DND-41 (cell line): ENCODE measurements at regions not wholly inside any gene's neighbourhood (a gene's known extent, or its start where the extent isn't known, plus 50 kb on each side); places are given as distances from the start of the nearest gene placed in this dataset.

ENCODE experiments used
- EZH2 ChIP-seq: IDR thresholded peaks from 3 replicates; pipeline ENCODE4 v1.6.1; 2012; ENCODE audit warnings: borderline replicate concordance, low read depth, mild to moderate bottlenecking, moderate library complexity, low read length, inconsistent platforms; ENCODE audit not compliant: severe bottlenecking
- TF ChIP-seq, protein P1 (sequence below): IDR thresholded peaks from 2 replicates; pipeline ENCODE4 v1.5.1; 2012; ENCODE audit warnings: borderline replicate concordance, low read length, moderate library complexity, mild to moderate bottlenecking; ENCODE audit not compliant: poor library complexity, severe bottlenecking; ENCODE audit errors: extremely low read depth

DNA sequence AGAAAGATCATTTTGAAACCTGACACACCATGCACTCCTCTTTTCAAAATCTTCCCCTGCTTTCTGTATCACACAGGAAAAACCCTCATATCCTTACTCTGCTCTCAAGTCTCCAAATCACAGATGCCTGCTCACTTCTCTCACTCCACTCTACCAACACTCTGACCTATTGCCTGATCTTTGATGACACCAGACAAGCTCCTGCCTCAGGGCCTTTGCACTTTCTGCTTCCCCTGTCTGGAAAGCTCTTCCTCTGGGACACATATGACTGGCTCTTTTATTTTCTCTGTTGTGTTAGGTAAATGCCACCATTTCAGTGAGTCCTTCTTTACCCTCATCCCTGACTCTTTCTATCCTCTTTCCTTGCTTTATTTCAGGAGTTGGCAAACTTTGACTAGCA, 1300.7 kb upstream of the ZEB2 start:
- TF ChIP-seq, protein P1, sequence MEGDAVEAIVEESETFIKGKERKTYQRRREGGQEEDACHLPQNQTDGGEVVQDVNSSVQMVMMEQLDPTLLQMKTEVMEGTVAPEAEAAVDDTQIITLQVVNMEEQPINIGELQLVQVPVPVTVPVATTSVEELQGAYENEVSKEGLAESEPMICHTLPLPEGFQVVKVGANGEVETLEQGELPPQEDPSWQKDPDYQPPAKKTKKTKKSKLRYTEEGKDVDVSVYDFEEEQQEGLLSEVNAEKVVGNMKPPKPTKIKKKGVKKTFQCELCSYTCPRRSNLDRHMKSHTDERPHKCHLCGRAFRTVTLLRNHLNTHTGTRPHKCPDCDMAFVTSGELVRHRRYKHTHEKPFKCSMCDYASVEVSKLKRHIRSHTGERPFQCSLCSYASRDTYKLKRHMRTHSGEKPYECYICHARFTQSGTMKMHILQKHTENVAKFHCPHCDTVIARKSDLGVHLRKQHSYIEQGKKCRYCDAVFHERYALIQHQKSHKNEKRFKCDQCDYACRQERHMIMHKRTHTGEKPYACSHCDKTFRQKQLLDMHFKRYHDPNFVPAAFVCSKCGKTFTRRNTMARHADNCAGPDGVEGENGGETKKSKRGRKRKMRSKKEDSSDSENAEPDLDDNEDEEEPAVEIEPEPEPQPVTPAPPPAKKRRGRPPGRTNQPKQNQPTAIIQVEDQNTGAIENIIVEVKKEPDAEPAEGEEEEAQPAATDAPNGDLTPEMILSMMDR = no peak
- no peak for TF ChIP-seq EZH2
